ENCODE measurements at regions not wholly inside any gene's neighbourhood (a gene's known extent, or its start where the extent isn't known, plus 50 kb on each side); places are given as distances from the start of the nearest gene placed in this dataset.

GRCh38 chr6:1500913-1501312 lies 108.8 kb upstream of the FOXC1 start:
- Mint-ChIP-seq H3K27ac (no peak overlapping the region), H3K4me1 (no peaks in the 10 kb centered on the region)
- CTCF ChIA-PET = no interaction called here

GRCh38 chr6:1502041-1502440 lies 107.7 kb upstream of the FOXC1 start:
- no peaks in the 10 kb centered on the region for H3K4me1 ChIP-seq (ENCODE audit: control insufficient read depth in 2 of 2, insufficient read depth in 2 of 2, low read length in 2 of 2)
- ATAC-seq (ENCODE audit: low read depth) (no peak), DNase-seq (no peak)
- Mint-ChIP-seq H3K4me1 (no peaks in the 10 kb centered on the region), H3K27ac (no peak overlapping the region), H3K9me3 (ENCODE audit: insufficient read depth) (no peaks in the 10 kb centered on the region), H3K27me3 (peaks cover 27% of the 10 kb centered on the region), H3K4me3 (no peak overlapping the region)
- ChIA-PET POLR2A (no interaction called here), CTCF (no interaction called here)
- no peak overlapping the region for H3K4me2 ChIP-seq (replicated peaks; ENCODE audit: low read depth, low read length, poor library complexity, severe bottlenecking)
- TF ChIP-seq CTCF (IDR thresholded peaks at IDR 0.05) (no peak), EZH2 (IDR thresholded peaks at IDR 0.05; ENCODE audit: borderline replicate concordance, insufficient read depth, low read depth, low read length, poor library complexity, severe bottlenecking) (no peak)
- H3K27ac ChIP-seq (ENCODE audit: low read length in 2 of 2) = no peak overlapping the region
- no peak overlapping the region for H3K4me3 ChIP-seq (ENCODE audit: control extremely low read depth in 1 of 5, extremely low read depth in 1 of 5, insufficient read depth in 1 of 5, low read depth in 2 of 5, low read length in 4 of 5)
- intact Hi-C loops (cut with micrococcal nuclease) = no loop called here
- H2AFZ ChIP-seq (ENCODE audit: insufficient read depth, low read depth, low read length, poor library complexity, severe bottlenecking) = no peak overlapping the region
- WGBS (ENCODE audit: insufficient coverage) = 84% methylated on average over 6 of the region's 7 CpGs
- no peaks in the 10 kb centered on the region for H3K79me2 ChIP-seq (ENCODE audit: control insufficient read depth, insufficient read depth, low read length)
- no peak overlapping the region for H3K9ac ChIP-seq (ENCODE audit: low read length)
- H3K9me3 ChIP-seq (ENCODE audit: control extremely low read depth in 1 of 3, control insufficient read depth in 2 of 3, insufficient read depth in 1 of 3, low read length in 2 of 3) = no peaks in the 10 kb centered on the region
- no peaks in the 10 kb centered on the region for H3K36me3 ChIP-seq (replicated peaks in 1 of 2; ENCODE audit: control extremely low read depth in 1 of 2, control insufficient read depth in 1 of 2, extremely low read depth in 1 of 2, insufficient read depth in 2 of 2, low read length in 1 of 2)
- H4K20me1 ChIP-seq (ENCODE audit: control insufficient read depth, insufficient read depth, low read length, poor library complexity, severe bottlenecking) = no peaks in the 10 kb centered on the region
- H3K27me3 ChIP-seq (replicated peaks in 1 of 4; ENCODE audit: control extremely low read depth in 1 of 4, control insufficient read depth in 3 of 4, insufficient read depth in 4 of 4, low read length in 3 of 4) = peaks cover 0 to 3% (median 0%) of the 10 kb centered on the region in 4 experiments

More at GRCh38 chr6:1500913-1501312, 108.8 kb upstream of the FOXC1 start:
- H3K9me3 Mint-ChIP-seq (ENCODE audit: insufficient read depth) = peaks cover 2% of the 10 kb centered on the region
- Histone ChIP-seq H3K27ac (ENCODE audit: low read length in 2 of 2) (no peak overlapping the region), H3K27me3 (replicated peaks in 1 of 4; ENCODE audit: control extremely low read depth in 1 of 4, control insufficient read depth in 3 of 4, insufficient read depth in 4 of 4, low read length in 3 of 4) (peaks cover 0 to 3% (median 0%) of the 10 kb centered on the region in 4 experiments), H4K20me1 (ENCODE audit: control insufficient read depth, insufficient read depth, low read length, poor library complexity, severe bottlenecking) (no peaks in the 10 kb centered on the region), H3K4me3 (ENCODE audit: control extremely low read depth in 1 of 5, extremely low read depth in 1 of 5, insufficient read depth in 1 of 5, low read depth in 2 of 5, low read length in 4 of 5) (no peak overlapping the region), H3K79me2 (ENCODE audit: control insufficient read depth, insufficient read depth, low read length) (no peaks in the 10 kb centered on the region), H3K4me1 (ENCODE audit: control insufficient read depth in 2 of 2, insufficient read depth in 2 of 2, low read length in 2 of 2) (no peaks in the 10 kb centered on the region), H3K36me3 (replicated peaks in 1 of 2; ENCODE audit: control extremely low read depth in 1 of 2, control insufficient read depth in 1 of 2, extremely low read depth in 1 of 2, insufficient read depth in 2 of 2, low read length in 1 of 2) (no peaks in the 10 kb centered on the region), H3K9me3 (ENCODE audit: control extremely low read depth in 1 of 3, control insufficient read depth in 2 of 3, insufficient read depth in 1 of 3, low read length in 2 of 3) (peaks cover 0 to 3% (median 0%) of the 10 kb centered on the region in 3 donors), H3K9ac (ENCODE audit: low read length) (no peak overlapping the region), H3K4me2 (replicated peaks; ENCODE audit: low read depth, low read length, poor library complexity, severe bottlenecking) (no peak overlapping the region), H2AFZ (ENCODE audit: insufficient read depth, low read depth, low read length, poor library complexity, severe bottlenecking) (no peak overlapping the region)
- no peak for ATAC-seq (ENCODE audit: low read depth)
- peaks cover 23% of the 10 kb centered on the region for H3K27me3 Mint-ChIP-seq
- intact Hi-C loops (cut with micrococcal nuclease) = no loop called here
- no peak for DNase-seq
- H3K4me3 Mint-ChIP-seq = no peak overlapping the region
- WGBS (ENCODE audit: insufficient coverage) = 80% methylated on average over 5 of the region's 11 CpGs
- no peak for TF ChIP-seq EZH2 (IDR thresholded peaks at IDR 0.05; ENCODE audit: borderline replicate concordance, insufficient read depth, low read depth, low read length, poor library complexity, severe bottlenecking)
- no peak for TF ChIP-seq CTCF (IDR thresholded peaks at IDR 0.05)
- POLR2A ChIA-PET = no interaction called here
